Vagina (tissue), 2 donors: ENCODE measurements at regions not wholly inside any gene's neighbourhood (a gene's known extent, or its start where the extent isn't known, plus 50 kb on each side); places are given as distances from the start of the nearest gene placed in this dataset.

Experiments used
- DNase-seq, 2 donors: peaks; one replicate each; pipeline ENCODE4 v3.0.0-alpha.2; 2017; ENCODE audit errors: extremely low spot score in 2 of 2
- H3K27ac ChIP-seq: fragments of 200-600 bp; sonication (generic); one replicate; pipeline ENCODE4 v1.5.1; 2019
- H3K27me3 ChIP-seq: fragments of 200-600 bp; sonication (generic); one replicate; pipeline ENCODE4 v1.5.1; 2019
- H3K36me3 ChIP-seq, 2 donors: fragments of 200-600 bp; sonication (generic); one replicate each; pipeline ENCODE4 v1.5.1; 2017 to 2019
- H3K4me1 ChIP-seq: fragments of 200-600 bp; sonication (generic); one replicate; pipeline ENCODE4 v1.5.1; 2019
- H3K4me3 ChIP-seq, 2 donors: fragments of 200-600 bp; sonication (generic); 1 replicate in 1 of 2; 2 replicates in 1 of 2; pipeline ENCODE4 v1.5.1; 2016 to 2019
- H3K9me3 ChIP-seq: fragments of 200-600 bp; sonication (generic); one replicate; pipeline ENCODE4 v1.5.1; 2019
- POLR2A ChIP-seq, 2 donors: fragments of 450-650 bp; IDR thresholded peaks; one replicate each; pipeline ENCODE4 v1.6.1; 2017; ENCODE audit warnings: antibody characterized with exemption in 2 of 2, mild to moderate bottlenecking in 2 of 2, moderate library complexity in 2 of 2
- POLR2AphosphoS5 ChIP-seq, 2 donors: sonication (generic); formaldehyde crosslinking; IDR thresholded peaks; one replicate each; pipeline ENCODE4 v1.9.0; 2017; ENCODE audit warnings: antibody characterized with exemption in 2 of 2, mild to moderate bottlenecking in 2 of 2, low read depth in 1 of 2; ENCODE audit not compliant: insufficient read depth in 1 of 2
- intact Hi-C: fragments of 100-400 bp; cut with DNase I; formaldehyde crosslinking; loops from one replicate; pipeline ENCODE4 v1.15.1; 2023
- TF ChIP-seq, protein P1 (sequence below), 3 experiments: fragments of 450-650 bp in 2 of 3; fragments of 200-600 bp in 1 of 3; sonication (generic) in 1 of 3; IDR thresholded peaks; one replicate each; pipeline ENCODE4 v1.5.1; 2017 to 2019; ENCODE audit warnings: antibody characterized with exemption in 3 of 3, mild to moderate bottlenecking in 2 of 3, moderate library complexity in 2 of 3

DNA sequence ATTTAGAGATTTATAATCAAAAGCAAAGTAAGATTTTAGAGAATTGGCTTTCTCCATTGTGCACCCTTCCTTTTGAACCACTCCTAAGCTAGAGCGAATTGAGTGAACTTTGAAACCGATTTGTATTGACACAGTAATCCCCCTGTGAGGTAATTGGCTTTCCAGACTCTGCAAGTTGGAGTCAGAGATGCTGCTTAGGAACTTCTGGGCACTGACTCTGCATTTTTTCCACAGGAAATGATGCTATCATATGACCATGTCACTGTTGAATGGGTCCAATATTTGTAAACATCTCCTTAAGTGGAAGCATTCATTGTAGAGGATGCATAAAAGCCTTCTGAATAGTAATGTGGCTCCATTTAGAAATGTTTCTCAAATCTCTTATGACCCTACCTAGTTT is 394.4 kb upstream of the ZNF608 start:
- no peak for DNase-seq
- Histone ChIP-seq H3K27me3 (no peaks in the 10 kb centered on the region), H3K9me3 (no peaks in the 10 kb centered on the region), H3K36me3 (no peaks in the 10 kb centered on the region), H3K4me1 (peaks cover 4% of the 10 kb centered on the region), H3K27ac (no peak overlapping the region), H3K4me3 (no peak overlapping the region)
- intact Hi-C loops = no loop called here
- TF ChIP-seq POLR2AphosphoS5 (IDR thresholded peaks at IDR 0.05; ENCODE audit: insufficient read depth in 1 of 2, low read depth in 1 of 2) (no peak), POLR2A (IDR thresholded peaks at IDR 0.05) (no peak)
- TF ChIP-seq, protein P1, sequence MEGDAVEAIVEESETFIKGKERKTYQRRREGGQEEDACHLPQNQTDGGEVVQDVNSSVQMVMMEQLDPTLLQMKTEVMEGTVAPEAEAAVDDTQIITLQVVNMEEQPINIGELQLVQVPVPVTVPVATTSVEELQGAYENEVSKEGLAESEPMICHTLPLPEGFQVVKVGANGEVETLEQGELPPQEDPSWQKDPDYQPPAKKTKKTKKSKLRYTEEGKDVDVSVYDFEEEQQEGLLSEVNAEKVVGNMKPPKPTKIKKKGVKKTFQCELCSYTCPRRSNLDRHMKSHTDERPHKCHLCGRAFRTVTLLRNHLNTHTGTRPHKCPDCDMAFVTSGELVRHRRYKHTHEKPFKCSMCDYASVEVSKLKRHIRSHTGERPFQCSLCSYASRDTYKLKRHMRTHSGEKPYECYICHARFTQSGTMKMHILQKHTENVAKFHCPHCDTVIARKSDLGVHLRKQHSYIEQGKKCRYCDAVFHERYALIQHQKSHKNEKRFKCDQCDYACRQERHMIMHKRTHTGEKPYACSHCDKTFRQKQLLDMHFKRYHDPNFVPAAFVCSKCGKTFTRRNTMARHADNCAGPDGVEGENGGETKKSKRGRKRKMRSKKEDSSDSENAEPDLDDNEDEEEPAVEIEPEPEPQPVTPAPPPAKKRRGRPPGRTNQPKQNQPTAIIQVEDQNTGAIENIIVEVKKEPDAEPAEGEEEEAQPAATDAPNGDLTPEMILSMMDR (IDR thresholded peaks at IDR 0.05) = no peak

DNA sequence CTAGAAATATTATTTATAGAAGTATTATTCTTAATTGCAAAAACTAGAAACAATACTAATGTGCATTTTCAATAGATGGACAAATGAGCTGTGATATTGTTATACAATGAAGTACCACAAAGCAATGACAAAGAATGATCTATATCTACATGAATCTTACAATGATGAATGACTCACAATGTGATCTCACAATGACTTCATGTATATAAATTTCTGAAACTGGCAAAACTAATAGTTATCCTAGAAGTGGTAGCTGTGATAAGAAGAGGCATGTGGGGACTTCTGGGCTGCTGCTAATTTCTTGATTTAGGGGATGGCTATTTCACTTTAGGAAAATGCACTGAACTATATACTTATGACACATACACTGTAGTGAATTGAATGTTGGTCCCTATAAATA is 396.0 kb upstream of the ZNF608 start:
- H3K4me3 ChIP-seq = no peak overlapping the region
- no peaks in the 10 kb centered on the region for H3K27me3 ChIP-seq
- H3K36me3 ChIP-seq = no peaks in the 10 kb centered on the region
- DNase-seq = no peak
- no peaks in the 10 kb centered on the region for H3K9me3 ChIP-seq
- TF ChIP-seq, protein P1 (IDR thresholded peaks at IDR 0.05) = no peak
- TF ChIP-seq POLR2A (IDR thresholded peaks at IDR 0.05) (no peak), POLR2AphosphoS5 (IDR thresholded peaks at IDR 0.05; ENCODE audit: insufficient read depth in 1 of 2, low read depth in 1 of 2) (no peak)
- no peak overlapping the region for H3K27ac ChIP-seq
- peaks cover 4% of the 10 kb centered on the region for H3K4me1 ChIP-seq
- intact Hi-C loops = no loop called here

DNA sequence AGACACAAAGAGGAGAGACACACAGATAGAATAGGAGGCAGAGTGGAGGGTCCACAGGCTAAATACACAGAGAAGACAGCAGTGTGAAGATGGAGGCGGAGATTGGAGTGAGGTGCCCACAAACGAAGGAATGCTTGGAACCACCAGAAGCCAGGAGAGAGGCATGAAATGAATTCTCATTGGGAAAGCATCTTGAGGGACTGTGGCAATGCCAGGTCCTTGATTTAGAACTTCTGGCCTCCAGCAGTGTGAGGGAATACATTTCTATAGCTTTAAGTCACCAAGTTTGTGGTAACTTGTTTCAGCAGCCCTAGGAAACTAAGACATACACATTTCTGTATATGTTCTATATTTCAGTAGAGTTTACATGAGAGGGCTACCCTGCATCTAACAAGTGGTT is 396.6 kb upstream of the ZNF608 start:
- no peaks in the 10 kb centered on the region for H3K27me3 ChIP-seq
- DNase-seq = no peak
- intact Hi-C loops = no loop called here
- no peaks in the 10 kb centered on the region for H3K9me3 ChIP-seq
- H3K36me3 ChIP-seq = no peaks in the 10 kb centered on the region
- no peak overlapping the region for H3K27ac ChIP-seq
- H3K4me3 ChIP-seq = no peak overlapping the region
- TF ChIP-seq, protein P1 (IDR thresholded peaks at IDR 0.05) = no peak
- no peak for TF ChIP-seq POLR2A (IDR thresholded peaks at IDR 0.05)
- no peak for TF ChIP-seq POLR2AphosphoS5 (IDR thresholded peaks at IDR 0.05; ENCODE audit: insufficient read depth in 1 of 2, low read depth in 1 of 2)
- H3K4me1 ChIP-seq = peaks cover 4% of the 10 kb centered on the region

- DNase-seq = no peak
- TF ChIP-seq POLR2A (IDR thresholded peaks at IDR 0.05) (no peak), POLR2AphosphoS5 (IDR thresholded peaks at IDR 0.05; ENCODE audit: insufficient read depth in 1 of 2, low read depth in 1 of 2) (no peak)
- TF ChIP-seq, protein P1 (IDR thresholded peaks at IDR 0.05) = no peak
- no peak overlapping the region for H3K27ac ChIP-seq
- intact Hi-C loops = no loop called here
- no peaks in the 10 kb centered on the region for H3K4me1 ChIP-seq
- H3K27me3 ChIP-seq = no peaks in the 10 kb centered on the region
- H3K36me3 ChIP-seq = no peaks in the 10 kb centered on the region
- no peaks in the 10 kb centered on the region for H3K9me3 ChIP-seq
- no peak overlapping the region for H3K4me3 ChIP-seq
Observed at GRCh38 chr5:125148076-125148475, 401.6 kb upstream of the ZNF608 start.

DNA sequence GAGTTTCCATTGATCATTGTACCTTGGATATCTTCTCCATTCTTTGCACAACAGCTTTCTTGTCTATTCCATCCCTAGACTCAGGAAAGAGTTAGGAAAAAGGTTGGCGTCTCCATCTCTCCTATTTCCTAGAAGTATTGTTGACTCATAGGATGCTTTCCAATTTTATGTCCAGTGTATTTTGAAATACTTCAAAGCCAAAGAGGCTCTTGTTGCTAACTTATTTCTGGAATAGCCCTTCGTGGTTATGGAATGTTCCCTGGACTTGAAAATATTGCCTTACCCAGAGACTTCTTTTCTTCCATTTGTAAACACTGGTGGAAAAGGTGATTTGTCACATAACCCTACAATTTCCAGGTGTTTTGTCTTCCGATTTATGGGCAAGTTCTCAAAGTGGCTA is 402.3 kb upstream of the ZNF608 start:
- intact Hi-C loops = no loop called here
- no peak for DNase-seq
- TF ChIP-seq POLR2AphosphoS5 (IDR thresholded peaks at IDR 0.05; ENCODE audit: insufficient read depth in 1 of 2, low read depth in 1 of 2) = no peak
- TF ChIP-seq, protein P1 (IDR thresholded peaks at IDR 0.05) = no peak
- TF ChIP-seq POLR2A (IDR thresholded peaks at IDR 0.05) = no peak
- H3K4me3 ChIP-seq = no peak overlapping the region
- H3K27me3 ChIP-seq = no peaks in the 10 kb centered on the region
- H3K36me3 ChIP-seq = no peaks in the 10 kb centered on the region
- H3K27ac ChIP-seq = no peak overlapping the region
- no peaks in the 10 kb centered on the region for H3K9me3 ChIP-seq
- H3K4me1 ChIP-seq = no peaks in the 10 kb centered on the region
